GM18519 (cell line): ENCODE measurements at regions not wholly inside any gene's neighbourhood (a gene's known extent, or its start where the extent isn't known, plus 50 kb on each side); places are given as distances from the start of the nearest gene placed in this dataset.
"Not testable (repeated sequence)": the region's sequence is repeated elsewhere in the genome, so short reads cannot be mapped to it uniquely, and the experiment has no call there.

ENCODE experiments used
- ATAC-seq: cut with Tn5 transposase; IDR thresholded peaks from one replicate; pipeline ENCODE4 v1.9.1; 2021; ENCODE audit warnings: mild to moderate bottlenecking, moderate library complexity; ENCODE audit not compliant: unreplicated experiment, low FRiP score

DNA sequence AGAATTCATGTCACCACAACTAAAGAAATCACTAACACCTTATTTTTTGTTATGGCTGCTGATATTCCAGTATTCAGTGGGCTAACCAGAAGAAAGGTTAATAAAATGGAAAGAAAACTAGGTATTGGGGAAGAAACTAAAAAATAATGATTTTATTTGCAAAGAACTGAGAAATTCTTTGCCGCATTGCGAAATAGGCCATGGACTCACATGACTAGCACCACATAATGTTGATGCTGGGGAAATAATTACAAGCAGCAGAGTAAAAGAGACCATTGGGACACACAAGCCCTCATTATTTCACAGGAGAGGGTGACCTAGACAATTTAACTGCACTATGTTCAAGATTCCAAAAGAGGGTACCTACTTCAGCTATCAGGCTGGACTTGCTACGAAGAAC is 1411.5 kb downstream of the SLITRK5 start:
- no peak for ATAC-seq

DNA sequence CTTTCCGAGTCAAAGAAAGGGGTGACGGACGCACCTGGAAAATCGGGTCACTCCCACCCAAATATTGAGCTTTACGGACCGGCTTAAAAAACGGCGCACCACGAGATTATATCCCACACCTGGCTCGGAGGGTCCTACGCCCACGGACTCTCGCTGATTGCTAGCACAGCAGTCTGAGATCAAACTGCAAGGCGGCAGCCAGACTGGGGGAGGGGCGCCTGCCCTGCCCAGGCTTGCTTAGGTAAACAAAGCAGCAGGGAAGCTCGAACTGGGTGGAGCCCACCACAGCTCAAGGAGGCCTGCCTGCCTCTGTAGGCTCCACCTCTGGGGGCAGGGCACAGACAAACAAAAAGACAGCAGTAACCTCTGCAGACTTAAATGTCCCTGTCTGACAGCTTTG is 1416.9 kb downstream of the SLITRK5 start:
- ATAC-seq, result not testable (repeated sequence)

- ATAC-seq, result no peak
Observed at GRCh38 chr13:89097994-89098393, 1426.8 kb downstream of the SLITRK5 start.

- ATAC-seq, result no peak
Observed at GRCh38 chr13:89113744-89114143, 1442.6 kb downstream of the SLITRK5 start.

- ATAC-seq, result no peak
Observed at GRCh38 chr13:89115307-89115706, 1444.1 kb downstream of the SLITRK5 start.

GRCh38 chr13:89136678-89137077 is 1465.5 kb downstream of the SLITRK5 start:
- ATAC-seq, result no peak

- no peak for ATAC-seq
Observed at GRCh38 chr13:89150362-89150761, 1479.2 kb downstream of the SLITRK5 start.

GRCh38 chr13:89153941-89154340 is 1482.8 kb downstream of the SLITRK5 start:
- ATAC-seq, result no peak

DNA sequence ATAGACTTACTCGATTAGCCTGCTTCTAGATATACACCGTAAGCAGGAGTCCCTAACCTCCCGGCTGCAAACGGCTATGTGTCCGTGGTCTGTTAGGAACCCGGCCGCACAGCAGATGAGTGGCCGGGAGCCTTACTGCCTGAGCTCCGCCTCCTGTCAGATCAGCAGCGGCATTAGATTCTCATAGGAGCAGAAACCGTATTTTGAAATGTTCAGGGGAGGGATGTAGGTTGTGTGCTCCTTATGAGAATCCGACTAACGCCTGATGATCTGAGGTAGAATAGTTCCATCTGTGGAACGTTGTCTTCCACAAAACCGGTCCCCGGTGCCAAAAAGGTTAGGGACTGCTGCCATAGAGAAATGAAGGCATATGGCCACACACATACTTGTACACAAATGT is 1491.9 kb downstream of the SLITRK5 start:
- no peak for ATAC-seq

- ATAC-seq, result no peak
Observed at GRCh38 chr13:89165685-89166084, 1494.5 kb downstream of the SLITRK5 start.

DNA sequence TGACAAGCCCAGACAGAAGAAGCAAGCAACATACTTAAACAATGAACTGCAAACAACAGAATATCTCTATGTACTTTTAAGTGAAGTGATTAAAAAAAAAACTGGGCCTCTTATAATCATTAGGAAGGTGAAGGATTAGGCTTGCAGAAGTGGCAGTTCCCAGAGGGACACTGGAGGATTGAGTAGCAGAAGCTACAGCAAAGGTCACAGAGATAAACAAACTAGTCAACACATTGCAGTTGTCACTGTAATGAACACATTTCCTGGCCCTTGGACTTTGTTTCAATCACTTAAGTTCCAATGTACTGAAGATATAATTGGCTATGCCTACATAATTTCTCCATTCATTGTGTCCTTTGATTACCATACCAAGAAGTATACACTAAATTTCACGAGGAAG is 1498.8 kb downstream of the SLITRK5 start:
- no peak for ATAC-seq

- no peak for ATAC-seq
Observed at GRCh38 chr13:89181041-89181440, 1509.9 kb downstream of the SLITRK5 start.

- ATAC-seq, result no peak
Observed at GRCh38 chr13:89199138-89199537, 1528.0 kb downstream of the SLITRK5 start.

DNA sequence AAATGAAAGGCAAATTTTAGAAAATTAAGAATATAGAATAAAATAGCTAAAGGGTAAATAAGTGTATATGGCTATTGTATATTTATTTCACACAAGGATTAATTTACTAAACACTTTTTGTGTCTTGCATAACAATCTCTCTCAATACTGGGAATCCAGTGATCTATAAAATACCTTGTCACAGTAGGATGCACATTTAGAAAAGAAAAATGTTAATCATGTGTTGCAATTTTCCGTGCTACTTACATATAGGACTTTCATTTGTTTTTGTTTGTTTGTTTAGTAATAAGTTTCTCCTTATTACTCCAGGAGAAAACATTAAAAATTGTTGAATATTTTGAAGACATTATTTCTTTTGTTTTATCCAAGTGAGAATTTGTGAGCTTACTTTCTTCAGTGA is 1533.3 kb downstream of the SLITRK5 start:
- ATAC-seq, result no peak

- no peak for ATAC-seq
Observed at GRCh38 chr13:89205856-89206520, 1534.8 kb downstream of the SLITRK5 start.

DNA sequence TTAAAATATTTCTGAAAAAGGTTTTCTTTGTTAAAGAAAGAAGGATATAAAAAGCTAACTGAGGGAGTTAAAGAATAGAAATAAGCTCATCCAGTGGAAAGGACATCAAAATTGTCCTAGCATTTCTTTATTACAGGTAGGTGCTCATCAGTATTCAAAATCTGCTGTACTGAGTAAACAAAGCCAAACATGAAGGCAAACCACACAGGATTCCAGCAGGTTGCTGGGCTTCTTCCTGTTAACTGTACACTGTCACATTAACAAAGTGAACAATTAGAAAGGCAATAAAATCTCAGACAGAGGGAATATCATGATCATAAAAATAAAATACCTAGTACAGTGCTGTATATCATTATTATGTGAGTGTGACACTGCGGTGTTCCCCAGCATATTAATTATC is 1541.0 kb downstream of the SLITRK5 start:
- ATAC-seq, result no peak

- ATAC-seq, result no peak
Observed at GRCh38 chr13:89214185-89214584, 1543.0 kb downstream of the SLITRK5 start.

DNA sequence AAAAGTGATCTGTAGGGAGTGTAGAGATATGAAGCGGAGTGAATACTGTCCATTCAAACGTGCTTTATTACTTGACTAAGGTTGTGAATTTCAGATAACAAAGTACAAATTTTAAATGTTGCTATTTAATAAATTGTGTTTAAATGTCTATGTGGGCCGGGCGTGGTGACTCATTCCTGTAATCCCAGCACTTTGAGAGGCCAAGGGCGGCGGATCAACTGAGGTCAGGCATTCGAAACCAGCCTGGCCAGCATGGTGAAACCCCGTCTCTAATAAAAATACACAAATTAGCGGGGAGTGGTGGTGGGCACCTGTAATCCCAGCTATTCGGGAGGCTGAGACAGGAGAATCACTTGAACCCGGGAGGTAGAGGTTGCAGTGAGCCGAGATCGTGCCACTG is 1544.1 kb downstream of the SLITRK5 start:
- ATAC-seq, result not testable (repeated sequence)

- no peak for ATAC-seq
Observed at GRCh38 chr13:89217813-89218212, 1546.6 kb downstream of the SLITRK5 start.

DNA sequence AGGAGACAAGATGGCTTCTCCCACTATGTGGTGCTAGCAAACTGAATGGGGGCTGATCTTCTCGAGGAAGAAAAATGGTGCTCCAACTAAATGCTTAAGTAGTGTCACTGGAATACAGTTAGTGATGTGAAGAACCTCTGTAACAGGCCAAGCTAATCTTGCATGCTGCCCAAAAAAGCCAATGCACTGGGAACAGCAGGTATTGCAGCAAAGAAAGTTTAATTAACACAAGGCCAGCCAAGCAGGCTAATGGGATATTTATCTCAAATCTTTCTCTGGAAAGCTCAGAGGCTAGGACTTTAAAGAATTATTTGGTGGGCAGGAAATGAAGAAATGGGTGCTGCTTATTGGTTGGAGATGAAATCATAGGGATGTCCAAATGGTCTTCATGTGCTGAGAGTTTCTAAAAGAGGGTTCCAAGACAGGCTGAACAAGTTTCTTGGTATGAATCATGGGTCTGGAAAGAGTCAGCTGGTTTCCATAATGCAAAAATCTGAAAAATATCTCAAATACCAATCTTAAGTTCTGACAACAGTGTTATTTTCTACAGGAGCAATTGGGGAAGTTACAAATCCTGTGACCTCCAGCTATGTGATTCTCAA is 1550.5 kb downstream of the SLITRK5 start:
- no peak for ATAC-seq

DNA sequence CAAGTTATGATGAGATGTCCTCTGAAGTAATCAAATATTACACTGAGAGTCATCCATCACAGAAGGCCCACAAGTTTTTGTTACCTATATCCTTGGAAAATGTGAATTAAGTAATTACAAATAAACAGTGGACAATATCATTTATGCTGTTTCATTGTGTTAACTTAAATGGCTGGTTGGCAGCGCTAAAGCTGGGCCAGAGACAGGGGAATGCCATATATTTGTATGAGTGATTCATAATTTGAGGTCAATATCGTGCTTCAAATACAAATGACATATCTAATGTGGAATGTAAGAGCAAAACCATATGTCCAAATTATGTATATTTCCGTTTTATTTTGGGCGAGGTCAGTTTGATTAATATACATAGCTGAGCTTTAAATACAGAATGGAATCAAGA is 1556.2 kb downstream of the SLITRK5 start:
- ATAC-seq, result no peak

GRCh38 chr13:89238496-89238895 is 1567.3 kb downstream of the SLITRK5 start:
- no peak for ATAC-seq
